K562 (cell line): ENCODE measurements at regions not wholly inside any gene's neighbourhood (a gene's known extent, or its start where the extent isn't known, plus 50 kb on each side); places are given as distances from the start of the nearest gene placed in this dataset.

ENCODE experiments used
- ATAC-seq: fragments of 200-7000 bp; cut with Tn5 transposase; 3 replicates; pipeline ENCODE4 v1.9.1; 2020; ENCODE audit warnings: moderate library complexity
- BruUV-seq: library from RNA; stranded (reverse); fragments of 400-500 nt; replicated peaks from 2 replicates; lab custom pipeline; 2021; lab: Mats Ljungman, UMichigan
- CTCF ChIA-PET: fragments of 300-600 bp; formaldehyde crosslinking; extraction: SDS; loops from one replicate; lab custom pipeline; 2021; ENCODE audit warnings: low intra/inter-chr PET ratio; lab: Yijun Ruan, JAX
- POLR2A ChIA-PET: fragments of 300-600, 350-650 bp; sonication (Branson Sonifier 250); formaldehyde crosslinking; extraction: SDS; loops from one replicate; lab custom pipeline; 2021; ENCODE audit warnings: antibody characterized with exemption, inconsistent platforms; lab: Yijun Ruan, JAX
- DNase-seq, 4 experiments: peaks; one replicate each; pipeline versions ENCODE4 v3.0.0 to v3.0.0-alpha.2; 2011 to 2018; ENCODE audit warnings: low spot score in 3 of 4, mixed read lengths in 3 of 4; ENCODE audit errors: extremely low read depth in 1 of 4
- FAIRE-seq: peaks from 2 replicates; lab custom pipeline; 2011; peaks lifted over from hg19 to GRCh38; lab: Jason Lieb, UNC
- H2AFZ ChIP-seq: 2 replicates; pipeline ENCODE4 v1.6.0; 2011; ENCODE audit warnings: low read depth, low read length, control low read depth, inconsistent platforms
- H3K27ac ChIP-seq: fragments of 200-600 bp; 3 replicates; pipeline ENCODE4 v1.8.0; 2011; ENCODE audit warnings: low read depth, mild to moderate bottlenecking, control low read depth, inconsistent platforms, low read length, moderate library complexity, mixed read lengths; ENCODE audit errors: extremely low read depth
- H3K27me3 ChIP-seq, 2 experiments: fragments of 300-600 bp in 1 of 2; 2 replicates in 1 of 2; 3 replicates in 1 of 2; pipeline versions ENCODE4 v1.6.0 to v1.8.0; 2011; ENCODE audit warnings: inconsistent platforms in 2 of 2, low read length in 2 of 2, mild to moderate bottlenecking in 1 of 2, mixed read lengths in 1 of 2, moderate library complexity in 1 of 2; ENCODE audit not compliant: control insufficient read depth in 2 of 2, insufficient read depth in 2 of 2
- H3K36me3 ChIP-seq: fragments of 300-600 bp; 3 replicates; pipeline ENCODE4 v1.8.0; 2011; ENCODE audit warnings: mild to moderate bottlenecking, low read length, inconsistent platforms; ENCODE audit not compliant: control insufficient read depth, insufficient read depth
- H3K4me1 ChIP-seq, 2 experiments: fragments of 200-600 bp in 1 of 2; replicated peaks in 1 of 2; 2 replicates in 1 of 2; 3 replicates in 1 of 2; pipeline versions ENCODE4 v1.5.1 to v1.8.0; 2011; ENCODE audit warnings: inconsistent platforms in 2 of 2, low read length in 2 of 2, mild to moderate bottlenecking in 1 of 2, mixed read lengths in 1 of 2, moderate library complexity in 1 of 2; ENCODE audit not compliant: control insufficient read depth in 2 of 2, insufficient read depth in 2 of 2
- H3K4me2 ChIP-seq: 2 replicates; pipeline ENCODE4 v1.6.1; 2011; ENCODE audit warnings: low read length, control low read depth, inconsistent platforms, mixed read lengths; ENCODE audit not compliant: insufficient read depth
- H3K4me3 ChIP-seq: fragments of 200-600 bp; sonication (generic), shearing (Covaris generic); 2 replicates; pipeline ENCODE4 v1.5.1; 2016; ENCODE audit warnings: control low read depth, inconsistent platforms
- H3K79me2 ChIP-seq: fragments of 200-600 bp; 3 replicates; pipeline ENCODE4 v1.8.0; 2011; ENCODE audit warnings: low read length, inconsistent platforms; ENCODE audit not compliant: control insufficient read depth, insufficient read depth
- H3K9ac ChIP-seq, 2 experiments: 2 replicates each; pipeline versions ENCODE4 v1.6.0 to v1.6.1; 2011; ENCODE audit warnings: low read depth in 2 of 2, low read length in 2 of 2, control low read depth in 1 of 2, inconsistent platforms in 1 of 2, mild to moderate bottlenecking in 1 of 2, mixed read lengths in 1 of 2; ENCODE audit not compliant: insufficient read depth in 1 of 2
- H3K9me1 ChIP-seq: one replicate; pipeline ENCODE4 v1.6.0; 2011; ENCODE audit warnings: inconsistent platforms, mild to moderate bottlenecking, low read length, moderate library complexity; ENCODE audit not compliant: control insufficient read depth, insufficient read depth
- H3K9me3 ChIP-seq: replicated peaks from 2 replicates; pipeline ENCODE4 v1.5.1; 2011; ENCODE audit warnings: low read depth, low read length, inconsistent platforms; ENCODE audit not compliant: control insufficient read depth, insufficient read depth
- H4K20me1 ChIP-seq: replicated peaks from 2 replicates; pipeline ENCODE4 v1.6.1; 2011; ENCODE audit warnings: low read length, inconsistent platforms, mixed read lengths; ENCODE audit not compliant: control insufficient read depth, insufficient read depth
- ATF1 ChIP-seq, 2 experiments: fragments of 450-650 bp in 1 of 2; IDR thresholded peaks; 2 replicates each; pipeline ENCODE4 v1.6.1; 2016; ENCODE audit warnings: missing compliant biosample characterization in 1 of 2, missing genetic modification characterization in 1 of 2
- CREB3L1 ChIP-seq: fragments of 450-650 bp; IDR thresholded peaks from 2 replicates; pipeline ENCODE4 v1.6.1; 2014; ENCODE audit warnings: low read depth, mild to moderate bottlenecking, moderate library complexity, borderline replicate concordance
- MCM5 ChIP-seq: fragments of 450-650 bp; IDR thresholded peaks from 2 replicates; pipeline ENCODE4 v1.6.1; 2016; ENCODE audit warnings: low read depth
- POLR2B ChIP-seq: fragments of 450-650 bp; IDR thresholded peaks from 2 replicates; pipeline ENCODE4 v1.6.1; 2018; ENCODE audit warnings: low read depth; ENCODE audit not compliant: partially characterized antibody
- SETDB1 ChIP-seq: IDR thresholded peaks from one replicate; pipeline ENCODE4 v1.6.1; 2012; ENCODE audit warnings: low read length, control low read depth, inconsistent platforms
- SMAD4 ChIP-seq: fragments of 250-450 bp; sonication (Bioruptor Pico); conservative IDR thresholded peaks from 2 replicates; pipeline ENCODE4 v1.8.0; 2021; ENCODE audit warnings: inconsistent platforms, mild to moderate bottlenecking, moderate library complexity
- THRB ChIP-seq: fragments of 450-650 bp; formaldehyde crosslinking; conservative IDR thresholded peaks from 2 replicates; pipeline ENCODE4 v1.4.0; 2022; ENCODE audit warnings: mild to moderate bottlenecking, missing genetic modification characterization
- ZBED1 ChIP-seq: IDR thresholded peaks from 2 replicates; pipeline ENCODE4 v1.6.1; 2014
- ZNF143 ChIP-seq: sonication (generic); formaldehyde crosslinking; IDR thresholded peaks from 2 replicates; pipeline ENCODE4 v1.9.0; 2022; ENCODE audit warnings: mild to moderate bottlenecking, missing genetic modification reagents
- ZNF23 ChIP-seq: fragments of 250-450 bp; sonication (Bioruptor Pico); IDR thresholded peaks from 2 replicates; pipeline ENCODE4 v1.4.0; 2020; ENCODE audit warnings: mild to moderate bottlenecking
- WGBS: fragments of 100-300 bp; shearing (Covaris generic); methylation state at CpG from one replicate; pipeline ENCODE4 v1.1.6; 2016; ENCODE audit warnings: low coverage, mixed read lengths; ENCODE audit not compliant: insufficient coverage; ENCODE audit errors: missing lambda C conversion rate; 5-methylcytosine and 5-hydroxymethylcytosine counted together
- in situ Hi-C: fragments of 300-500 bp; cut with MboI; formaldehyde crosslinking; loops from 4 replicates; pipeline ENCODE4 v1.15.0; 2018; ENCODE audit warnings: inconsistent platforms, mixed read lengths
- intact Hi-C: fragments of 100-400 bp; cut with micrococcal nuclease; formaldehyde crosslinking; loops from 2 replicates; pipeline ENCODE4 v1.14.2; 2022

- H2AFZ ChIP-seq: no peak overlapping the region
- no peaks in the 10 kb centered on the region for H3K9me1 ChIP-seq
- POLR2A ChIA-PET: interaction anchor here (0.5 to 0.9 kb wide), 3 partner anchors 13 to 771 kb away, joined by 3 to 5 read pairs (median 3); no protein-coding TSS in a partner anchor
- no peak overlapping the region for H3K9ac ChIP-seq
- no TSS peak for BruUV-seq
- no peak for ATAC-seq
- no peak for TF ChIP-seq CREB3L1
- TF ChIP-seq POLR2B: no peak
- TF ChIP-seq SETDB1: no peak
- no peak for TF ChIP-seq MCM5
- TF ChIP-seq SMAD4 (CRISPR knock-in tag): no peak
- TF ChIP-seq ZNF143 (CRISPR knock-in tag): no peak
- TF ChIP-seq ZNF23: no peak
- no peak for TF ChIP-seq THRB (CRISPR knock-in tag)
- no peak for TF ChIP-seq ZBED1
- no peak for TF ChIP-seq ATF1 (CRISPR knock-in tag; IDR thresholded peaks at IDR 0.05)
- no peak for TF ChIP-seq ATF1 (tag; IDR thresholded peaks at IDR 0.05)
- TF ChIP-seq, all 486 proteins: peak for 0
- no peak overlapping the region for H3K4me2 ChIP-seq
- no peaks in the 10 kb centered on the region for H3K9me3 ChIP-seq
- DNase-seq: no peak
- no peak overlapping the region for H3K27ac ChIP-seq
- 0% methylated on average over 2 of the region's 2 CpGs for WGBS
- no peak for FAIRE-seq
- no peaks in the 10 kb centered on the region for H3K79me2 ChIP-seq
- H3K36me3 ChIP-seq: no peaks in the 10 kb centered on the region
- CTCF ChIA-PET: no interaction called here
- no peaks in the 10 kb centered on the region for H4K20me1 ChIP-seq
- H3K4me1 ChIP-seq: no peaks in the 10 kb centered on the region
- intact Hi-C loops: no loop called here
- no peak overlapping the region for H3K4me3 ChIP-seq
- in situ Hi-C loops: no loop called here
- peaks cover 0 to 27% of the 10 kb centered on the region in 2 experiments; a peak in 2 of 5 replicates for H3K27me3 ChIP-seq
These were observed 409.2 kb upstream of the KLF4 start for GRCh38 chr9:107898761-107899160.
